ENCODE measurements at regions not wholly inside any gene's neighbourhood (a gene's known extent, or its start where the extent isn't known, plus 50 kb on each side); places are given as distances from the start of the nearest gene placed in this dataset.
"Not testable (repeated sequence)": the region's sequence is repeated elsewhere in the genome, so short reads cannot be mapped to it uniquely, and the experiment has no call there.

- no peak for DNase-seq (ENCODE audit: low spot score)
Measured at GRCh38 chr10:44742248-44742647, 168.9 kb upstream of the TMEM72 start.

GRCh38 chr10:44743535-44743934 is 167.6 kb upstream of the TMEM72 start:
- no peak for DNase-seq (ENCODE audit: low spot score)

GRCh38 chr10:44745920-44746319 is 165.2 kb upstream of the TMEM72 start:
- DNase-seq (ENCODE audit: low spot score) = no peak

GRCh38 chr10:44747593-44748172 is 163.5 kb upstream of the TMEM72 start:
- DNase-seq (ENCODE audit: low spot score) = no peak

- no peak for DNase-seq (ENCODE audit: low spot score)
Measured at GRCh38 chr10:44749151-44749550, 162.0 kb upstream of the TMEM72 start.

- no peak for DNase-seq (ENCODE audit: low spot score)
Measured at GRCh38 chr10:44752451-44753441, 158.4 kb upstream of the TMEM72 start.

GRCh38 chr10:44754355-44754754 is 156.8 kb upstream of the TMEM72 start:
- DNase-seq (ENCODE audit: low spot score) = not testable (repeated sequence)

- DNase-seq (ENCODE audit: low spot score) = no peak
Measured at GRCh38 chr10:44755481-44755880, 155.7 kb upstream of the TMEM72 start.

GRCh38 chr10:44756216-44756615 is 154.9 kb upstream of the TMEM72 start:
- DNase-seq (ENCODE audit: low spot score) = no peak

GRCh38 chr10:44757551-44758205 is 153.5 kb upstream of the TMEM72 start:
- no peak for DNase-seq (ENCODE audit: low spot score)

GRCh38 chr10:44759122-44759521 is 152.0 kb upstream of the TMEM72 start:
- no peak for DNase-seq (ENCODE audit: low spot score)

GRCh38 chr10:44760513-44760912 is 150.6 kb upstream of the TMEM72 start:
- no peak for DNase-seq (ENCODE audit: low spot score)

GRCh38 chr10:44761076-44761475 is 150.1 kb upstream of the TMEM72 start:
- DNase-seq (ENCODE audit: low spot score) = no peak

GRCh38 chr10:44763331-44763730 is 147.8 kb upstream of the TMEM72 start:
- no peak for DNase-seq (ENCODE audit: low spot score)

- no peak for DNase-seq (ENCODE audit: low spot score)
Measured at GRCh38 chr10:44765299-44765698, 145.8 kb upstream of the TMEM72 start.

GRCh38 chr10:44766631-44767030 is 144.5 kb upstream of the TMEM72 start:
- no peak for DNase-seq (ENCODE audit: low spot score)

GRCh38 chr10:44769450-44769849 is 141.7 kb upstream of the TMEM72 start:
- no peak for DNase-seq (ENCODE audit: low spot score)

GRCh38 chr10:44771233-44771995 is 139.7 kb upstream of the TMEM72 start:
- no peak for DNase-seq (ENCODE audit: low spot score)

GRCh38 chr10:44773565-44773964 is 137.6 kb upstream of the TMEM72 start:
- DNase-seq (ENCODE audit: low spot score) = no peak

GRCh38 chr10:44774676-44775401 is 136.3 kb upstream of the TMEM72 start:
- no peak for DNase-seq (ENCODE audit: low spot score)

GRCh38 chr10:44775402-44775741 is 135.8 kb upstream of the TMEM72 start:
- no peak for DNase-seq (ENCODE audit: low spot score)

GRCh38 chr10:44776181-44776580 is 135.0 kb upstream of the TMEM72 start:
- DNase-seq (ENCODE audit: low spot score) = no peak
